Gastroesophageal sphincter (tissue), 4 donors: ENCODE measurements at regions not wholly inside any gene's neighbourhood (a gene's known extent, or its start where the extent isn't known, plus 50 kb on each side); places are given as distances from the start of the nearest gene placed in this dataset.

Source experiments
- ATAC-seq: fragments of 150-250 bp; one replicate; pipeline ENCODE4 v1.9.1; 2016; ENCODE audit warnings: mild to moderate bottlenecking, moderate library complexity
- H3K27ac ChIP-seq, 4 donors: fragments of 200-600 bp; sonication (generic) in 3 of 4; 1 replicate in 3 of 4; 2 replicates in 1 of 4; pipeline ENCODE4 v1.5.1; 2016 to 2019
- H3K27me3 ChIP-seq: fragments of 200-600 bp; sonication (generic); one replicate; pipeline ENCODE4 v1.5.1; 2019
- H3K36me3 ChIP-seq, 2 donors: fragments of 200-600 bp; sonication (generic); one replicate each; pipeline ENCODE4 v1.5.1; 2019; ENCODE audit warnings: control low read depth in 1 of 2
- H3K4me1 ChIP-seq, 3 donors: fragments of 200-600 bp; sonication (generic); 1 replicate in 2 of 3; 2 replicates in 1 of 3; pipeline ENCODE4 v1.5.1; 2016 to 2019; ENCODE audit warnings: control low read depth in 2 of 3
- H3K4me3 ChIP-seq, 2 donors: fragments of 200-600 bp; sonication (generic); one replicate each; pipeline ENCODE4 v1.5.1; 2019; ENCODE audit warnings: mild to moderate bottlenecking in 1 of 2, moderate library complexity in 1 of 2
- H3K9me3 ChIP-seq, 3 donors: fragments of 200-600 bp; sonication (generic); one replicate each; pipeline ENCODE4 v1.5.1; 2017 to 2019; ENCODE audit warnings: control low read depth in 2 of 3
- CTCF ChIP-seq, 4 experiments: fragments of 200-600 bp in 2 of 4; fragments of 450-650 bp in 2 of 4; sonication (generic) in 1 of 4; IDR thresholded peaks; one replicate each; pipeline ENCODE4 v1.5.1; 2017 to 2019; ENCODE audit warnings: antibody characterized with exemption in 4 of 4, mild to moderate bottlenecking in 2 of 4, moderate library complexity in 2 of 4
- EP300 ChIP-seq: sonication (generic); formaldehyde crosslinking; IDR thresholded peaks from one replicate; pipeline ENCODE4 v1.6.1; 2017; ENCODE audit warnings: antibody characterized with exemption, mild to moderate bottlenecking
- POLR2A ChIP-seq, 2 donors: fragments of 450-650 bp; IDR thresholded peaks; one replicate each; pipeline ENCODE4 v1.6.1; 2017; ENCODE audit warnings: antibody characterized with exemption in 2 of 2, mild to moderate bottlenecking in 2 of 2, moderate library complexity in 1 of 2
- POLR2AphosphoS5 ChIP-seq: sonication (generic); formaldehyde crosslinking; IDR thresholded peaks from one replicate; pipeline ENCODE4 v1.6.1; 2017; ENCODE audit warnings: antibody characterized with exemption
- WGBS, 2 donors: methylation state at CpG; one replicate each; pipeline ENCODE4 v1.1.5; 2018; ENCODE audit warnings: low coverage in 1 of 2; 5-methylcytosine and 5-hydroxymethylcytosine counted together

- no peak for ATAC-seq
- no peak for TF ChIP-seq POLR2A (IDR thresholded peaks at IDR 0.05)
- no peak for TF ChIP-seq CTCF (IDR thresholded peaks at IDR 0.05)
- no peak for TF ChIP-seq EP300
- TF ChIP-seq POLR2AphosphoS5, result no peak
Measured at GRCh38 chr22:34096770-34097169, 176.5 kb upstream of the LARGE1 start.

GRCh38 chr22:34099278-34099677, 179.0 kb upstream of the LARGE1 start:
- no peak for ATAC-seq
- Histone ChIP-seq H3K4me3 (no peak overlapping the region), H3K27me3 (peaks cover 12% of the 10 kb centered on the region), H3K4me1 (no peaks in the 10 kb centered on the region), H3K27ac (no peak overlapping the region), H3K9me3 (peaks cover 0 to 3% (median 0%) of the 10 kb centered on the region in 3 donors), H3K36me3 (no peaks in the 10 kb centered on the region)
- TF ChIP-seq CTCF (IDR thresholded peaks at IDR 0.05) (no peak), POLR2A (IDR thresholded peaks at IDR 0.05) (no peak), EP300 (no peak)
- 100% methylated on average over 1 of the region's 1 CpG; no CpG with 5 or more reads in 1 of the 2 donors for WGBS, 2 donors

More at GRCh38 chr22:34096770-34097169, 176.5 kb upstream of the LARGE1 start:
- Histone ChIP-seq H3K4me1 (no peaks in the 10 kb centered on the region), H3K27ac (no peak overlapping the region), H3K36me3 (no peaks in the 10 kb centered on the region), H3K4me3 (no peak overlapping the region), H3K27me3 (peaks cover 4% of the 10 kb centered on the region), H3K9me3 (peaks cover 0 to 3% (median 0%) of the 10 kb centered on the region in 3 donors)
- 82 to 87% methylated on average over 3 of the region's 3 CpGs for WGBS, 2 donors

GRCh38 chr22:34102633-34103032, 182.4 kb upstream of the LARGE1 start:
- ATAC-seq, result no peak
- TF ChIP-seq CTCF (IDR thresholded peaks at IDR 0.05) (no peak), POLR2AphosphoS5 (no peak)

GRCh38 chr22:34105461-34106062, 185.3 kb upstream of the LARGE1 start:
- ATAC-seq, result no peak
- 4 to 8% methylated on average over 9 of the region's 10 CpGs for WGBS, 2 donors
- Histone ChIP-seq H3K36me3 (no peaks in the 10 kb centered on the region), H3K4me3 (no peak overlapping the region), H3K9me3 (no peaks in the 10 kb centered on the region), H3K4me1 (no peaks in the 10 kb centered on the region), H3K27ac (no peak overlapping the region), H3K27me3 (peaks cover 31% of the 10 kb centered on the region)
- peak; percentile 34 to 81 (median 60) for TF ChIP-seq CTCF (IDR thresholded peaks at IDR 0.05)
- TF ChIP-seq POLR2AphosphoS5, result no peak
- no peak for TF ChIP-seq EP300
- no peak for TF ChIP-seq POLR2A (IDR thresholded peaks at IDR 0.05)

More at GRCh38 chr22:34102633-34103032, 182.4 kb upstream of the LARGE1 start:
- peaks cover 0 to 3% (median 0%) of the 10 kb centered on the region in 3 donors for H3K9me3 ChIP-seq
- no peaks in the 10 kb centered on the region for H3K36me3 ChIP-seq
- H3K4me1 ChIP-seq, result no peaks in the 10 kb centered on the region
- no peak overlapping the region for H3K27ac ChIP-seq
- no peak overlapping the region for H3K4me3 ChIP-seq
- peaks cover 33% of the 10 kb centered on the region for H3K27me3 ChIP-seq
- 38% methylated on average over 1 of the region's 5 CpGs; no CpG with 5 or more reads in 1 of the 2 donors for WGBS, 2 donors

GRCh38 chr22:34108168-34108567, 187.9 kb upstream of the LARGE1 start:
- 88 to 89% methylated on average over 3 of the region's 3 CpGs for WGBS, 2 donors
- Histone ChIP-seq H3K4me3 (no peak overlapping the region), H3K9me3 (no peaks in the 10 kb centered on the region), H3K4me1 (no peaks in the 10 kb centered on the region), H3K27me3 (peaks cover 23% of the 10 kb centered on the region), H3K27ac (no peak overlapping the region), H3K36me3 (no peaks in the 10 kb centered on the region)
- TF ChIP-seq POLR2A (IDR thresholded peaks at IDR 0.05) (no peak), POLR2AphosphoS5 (no peak), CTCF (IDR thresholded peaks at IDR 0.05) (no peak), EP300 (no peak)
- ATAC-seq, result no peak
